ENCODE measurements at regions not wholly inside any gene's neighbourhood (a gene's known extent, or its start where the extent isn't known, plus 50 kb on each side); places are given as distances from the start of the nearest gene placed in this dataset.

- no peak for TF ChIP-seq ZBTB33 (IDR thresholded peaks at IDR 0.05; ENCODE audit: extremely low read depth, insufficient replicate concordance, low read length)
- TF ChIP-seq POLR2A (IDR thresholded peaks at IDR 0.05; ENCODE audit: borderline replicate concordance, extremely low read depth, insufficient read depth, insufficient read length): no peak
Measured at GRCh38 chr14:80056497-80056801, 154.9 kb downstream of the DIO2 start (continued).

- Histone ChIP-seq H3K27ac (ENCODE audit: low read depth, low read length) (no peak overlapping the region), H3K4me1 (ENCODE audit: control insufficient read depth in 1 of 2, insufficient read depth in 2 of 2, low read length in 2 of 2) (no peaks in the 10 kb centered on the region), H3K9ac (ENCODE audit: low read length) (no peak overlapping the region), H4K20me1 (ENCODE audit: insufficient read depth) (no peaks in the 10 kb centered on the region), H3K27me3 (ENCODE audit: insufficient read depth, low read length) (no peaks in the 10 kb centered on the region), H2AFZ (ENCODE audit: low read depth, low read length, poor library complexity, severe bottlenecking) (no peak overlapping the region), H3K9me3 (ENCODE audit: control insufficient read depth in 1 of 2, insufficient read depth in 1 of 2, low read depth in 1 of 2, low read length in 2 of 2) (no peaks in the 10 kb centered on the region), H3K79me2 (ENCODE audit: insufficient read depth, low read length) (no peaks in the 10 kb centered on the region), H3K36me3 (ENCODE audit: control insufficient read depth in 1 of 2, insufficient read depth in 2 of 2, low read length in 2 of 2) (no peaks in the 10 kb centered on the region), H3K4me3 (replicated peaks in 1 of 2; ENCODE audit: low read depth in 1 of 2, low read length in 2 of 2) (no peak overlapping the region), H3K4me2 (ENCODE audit: low read length) (no peak overlapping the region), H3K9me2 (ENCODE audit: insufficient read depth) (no peaks in the 10 kb centered on the region)
- peak; percentile 40; the same call in 1 of the 2 replicates for ATAC-seq
- no TSS peak for BruUV-seq (replicated peaks)
- DNase-seq (ENCODE audit: low read depth, low spot score): no peak
- CTCF ChIA-PET: interaction anchor here (0.7 to 0.9 kb wide), 3 partner anchors 795 to 1122 kb away, joined by 3 read pairs; no protein-coding TSS in a partner anchor
- RAD21 ChIA-PET (ENCODE audit: low non-redundant PET in 1 of 2, low total read pairs in 2 of 2, uncharacterized antibody in 2 of 2, unreplicated experiment in 2 of 2): no interaction called here
- intact Hi-C loops (cut with micrococcal nuclease): loop anchor here (2.0 to 10.0 kb wide), 3 partner anchors 299 to 939 kb away; no protein-coding TSS in a partner anchor
- TF ChIP-seq, protein P1, sequence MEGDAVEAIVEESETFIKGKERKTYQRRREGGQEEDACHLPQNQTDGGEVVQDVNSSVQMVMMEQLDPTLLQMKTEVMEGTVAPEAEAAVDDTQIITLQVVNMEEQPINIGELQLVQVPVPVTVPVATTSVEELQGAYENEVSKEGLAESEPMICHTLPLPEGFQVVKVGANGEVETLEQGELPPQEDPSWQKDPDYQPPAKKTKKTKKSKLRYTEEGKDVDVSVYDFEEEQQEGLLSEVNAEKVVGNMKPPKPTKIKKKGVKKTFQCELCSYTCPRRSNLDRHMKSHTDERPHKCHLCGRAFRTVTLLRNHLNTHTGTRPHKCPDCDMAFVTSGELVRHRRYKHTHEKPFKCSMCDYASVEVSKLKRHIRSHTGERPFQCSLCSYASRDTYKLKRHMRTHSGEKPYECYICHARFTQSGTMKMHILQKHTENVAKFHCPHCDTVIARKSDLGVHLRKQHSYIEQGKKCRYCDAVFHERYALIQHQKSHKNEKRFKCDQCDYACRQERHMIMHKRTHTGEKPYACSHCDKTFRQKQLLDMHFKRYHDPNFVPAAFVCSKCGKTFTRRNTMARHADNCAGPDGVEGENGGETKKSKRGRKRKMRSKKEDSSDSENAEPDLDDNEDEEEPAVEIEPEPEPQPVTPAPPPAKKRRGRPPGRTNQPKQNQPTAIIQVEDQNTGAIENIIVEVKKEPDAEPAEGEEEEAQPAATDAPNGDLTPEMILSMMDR (IDR thresholded peaks at IDR 0.05 in 2 of 3, conservative IDR thresholded peaks at IDR 0.05 in 1 of 3; ENCODE audit: borderline replicate concordance in 1 of 3, insufficient read depth in 1 of 3, low read depth in 2 of 3, low read length in 2 of 3): peak; percentile 18 to 50 (median 50); a peak in 4 of 6 replicates
- peak; percentile 49 for TF ChIP-seq RAD21 (IDR thresholded peaks at IDR 0.05; ENCODE audit: low read depth)
- no peak for TF ChIP-seq CBX3 (IDR thresholded peaks at IDR 0.05; ENCODE audit: low read depth)
- POLR2A ChIA-PET: no interaction called here
Measured at GRCh38 chr14:80055667-80056496, 155.4 kb downstream of the DIO2 start.

Data from HCT116 (cell line).